GM23338 (cell line): ENCODE measurements at regions not wholly inside any gene's neighbourhood (a gene's known extent, or its start where the extent isn't known, plus 50 kb on each side); places are given as distances from the start of the nearest gene placed in this dataset.

Experiments
- JUNB ChIP-seq: IDR thresholded peaks from one replicate; pipeline ENCODE4 v1.6.1; 2016; ENCODE audit warnings: antibody characterized with exemption; ENCODE audit not compliant: unreplicated experiment
- NANOG ChIP-seq: IDR thresholded peaks from 2 replicates; pipeline ENCODE4 v1.6.1; 2016; ENCODE audit warnings: antibody characterized with exemption, borderline replicate concordance
- POLR2AphosphoS5 ChIP-seq: IDR thresholded peaks from 2 replicates; pipeline ENCODE4 v1.6.1; 2016; ENCODE audit warnings: antibody characterized with exemption, low read depth
- STAT1 ChIP-seq: IDR thresholded peaks from one replicate; pipeline ENCODE4 v1.6.1; 2016; ENCODE audit warnings: antibody characterized with exemption; ENCODE audit not compliant: unreplicated experiment
- TF ChIP-seq, protein P1 (sequence below): IDR thresholded peaks from one replicate; pipeline ENCODE4 v1.6.1; 2018; ENCODE audit warnings: antibody characterized with exemption; ENCODE audit not compliant: unreplicated experiment
- TF ChIP-seq, protein P2 (sequence below), 2 experiments: fragments of 200-600 bp in 1 of 2; sonication (generic) in 1 of 2; conservative IDR thresholded peaks; 2 replicates each; pipeline versions ENCODE4 v1.5.1 to v1.6.1; 2016 to 2017; ENCODE audit warnings: antibody characterized with exemption in 2 of 2, low read depth in 2 of 2, mild to moderate bottlenecking in 2 of 2, moderate library complexity in 1 of 2

GRCh38 chrX:84933956-84934556 lies 69.6 kb upstream of the APOOL start (continued):
- TF ChIP-seq, protein P1, sequence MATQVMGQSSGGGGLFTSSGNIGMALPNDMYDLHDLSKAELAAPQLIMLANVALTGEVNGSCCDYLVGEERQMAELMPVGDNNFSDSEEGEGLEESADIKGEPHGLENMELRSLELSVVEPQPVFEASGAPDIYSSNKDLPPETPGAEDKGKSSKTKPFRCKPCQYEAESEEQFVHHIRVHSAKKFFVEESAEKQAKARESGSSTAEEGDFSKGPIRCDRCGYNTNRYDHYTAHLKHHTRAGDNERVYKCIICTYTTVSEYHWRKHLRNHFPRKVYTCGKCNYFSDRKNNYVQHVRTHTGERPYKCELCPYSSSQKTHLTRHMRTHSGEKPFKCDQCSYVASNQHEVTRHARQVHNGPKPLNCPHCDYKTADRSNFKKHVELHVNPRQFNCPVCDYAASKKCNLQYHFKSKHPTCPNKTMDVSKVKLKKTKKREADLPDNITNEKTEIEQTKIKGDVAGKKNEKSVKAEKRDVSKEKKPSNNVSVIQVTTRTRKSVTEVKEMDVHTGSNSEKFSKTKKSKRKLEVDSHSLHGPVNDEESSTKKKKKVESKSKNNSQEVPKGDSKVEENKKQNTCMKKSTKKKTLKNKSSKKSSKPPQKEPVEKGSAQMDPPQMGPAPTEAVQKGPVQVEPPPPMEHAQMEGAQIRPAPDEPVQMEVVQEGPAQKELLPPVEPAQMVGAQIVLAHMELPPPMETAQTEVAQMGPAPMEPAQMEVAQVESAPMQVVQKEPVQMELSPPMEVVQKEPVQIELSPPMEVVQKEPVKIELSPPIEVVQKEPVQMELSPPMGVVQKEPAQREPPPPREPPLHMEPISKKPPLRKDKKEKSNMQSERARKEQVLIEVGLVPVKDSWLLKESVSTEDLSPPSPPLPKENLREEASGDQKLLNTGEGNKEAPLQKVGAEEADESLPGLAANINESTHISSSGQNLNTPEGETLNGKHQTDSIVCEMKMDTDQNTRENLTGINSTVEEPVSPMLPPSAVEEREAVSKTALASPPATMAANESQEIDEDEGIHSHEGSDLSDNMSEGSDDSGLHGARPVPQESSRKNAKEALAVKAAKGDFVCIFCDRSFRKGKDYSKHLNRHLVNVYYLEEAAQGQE: no peak
- TF ChIP-seq JUNB (no peak), NANOG (no peak), STAT1 (no peak), POLR2AphosphoS5 (no peak)
- TF ChIP-seq, protein P2, sequence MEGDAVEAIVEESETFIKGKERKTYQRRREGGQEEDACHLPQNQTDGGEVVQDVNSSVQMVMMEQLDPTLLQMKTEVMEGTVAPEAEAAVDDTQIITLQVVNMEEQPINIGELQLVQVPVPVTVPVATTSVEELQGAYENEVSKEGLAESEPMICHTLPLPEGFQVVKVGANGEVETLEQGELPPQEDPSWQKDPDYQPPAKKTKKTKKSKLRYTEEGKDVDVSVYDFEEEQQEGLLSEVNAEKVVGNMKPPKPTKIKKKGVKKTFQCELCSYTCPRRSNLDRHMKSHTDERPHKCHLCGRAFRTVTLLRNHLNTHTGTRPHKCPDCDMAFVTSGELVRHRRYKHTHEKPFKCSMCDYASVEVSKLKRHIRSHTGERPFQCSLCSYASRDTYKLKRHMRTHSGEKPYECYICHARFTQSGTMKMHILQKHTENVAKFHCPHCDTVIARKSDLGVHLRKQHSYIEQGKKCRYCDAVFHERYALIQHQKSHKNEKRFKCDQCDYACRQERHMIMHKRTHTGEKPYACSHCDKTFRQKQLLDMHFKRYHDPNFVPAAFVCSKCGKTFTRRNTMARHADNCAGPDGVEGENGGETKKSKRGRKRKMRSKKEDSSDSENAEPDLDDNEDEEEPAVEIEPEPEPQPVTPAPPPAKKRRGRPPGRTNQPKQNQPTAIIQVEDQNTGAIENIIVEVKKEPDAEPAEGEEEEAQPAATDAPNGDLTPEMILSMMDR (conservative IDR thresholded peaks at IDR 0.05; ENCODE audit: low read depth in 2 of 2): no peak
